ENCODE measurements at regions not wholly inside any gene's neighbourhood (a gene's known extent, or its start where the extent isn't known, plus 50 kb on each side); places are given as distances from the start of the nearest gene placed in this dataset.

- H3K4me1 ChIP-seq = no peaks in the 10 kb centered on the region
- no peak overlapping the region for H3K4me3 ChIP-seq
- no peaks in the 10 kb centered on the region for H3K36me3 ChIP-seq
- no peak for DNase-seq
- TF ChIP-seq CTCF (IDR thresholded peaks at IDR 0.05; ENCODE audit: borderline replicate concordance) = no peak
- intact Hi-C loops (cut with micrococcal nuclease) = no loop called here
- H3K27ac ChIP-seq (replicated peaks) = no peak overlapping the region
- no peaks in the 10 kb centered on the region for H3K27me3 ChIP-seq (ENCODE audit: low read depth)
- H3K9me3 ChIP-seq (replicated peaks) = no peaks in the 10 kb centered on the region
Measured at GRCh38 chr6:139695361-139695760, 320.9 kb upstream of the CITED2 start.

GRCh38 chr6:139693735-139694134 is 319.3 kb upstream of the CITED2 start:
- no peak overlapping the region for H3K27ac ChIP-seq (replicated peaks)
- H3K4me1 ChIP-seq = no peaks in the 10 kb centered on the region
- no peak overlapping the region for H3K4me3 ChIP-seq
- H3K27me3 ChIP-seq (ENCODE audit: low read depth) = no peaks in the 10 kb centered on the region
- no peak for DNase-seq
- no peaks in the 10 kb centered on the region for H3K36me3 ChIP-seq
- H3K9me3 ChIP-seq (replicated peaks) = no peaks in the 10 kb centered on the region
- intact Hi-C loops (cut with micrococcal nuclease) = no loop called here
- TF ChIP-seq CTCF (IDR thresholded peaks at IDR 0.05; ENCODE audit: borderline replicate concordance) = no peak

GRCh38 chr6:139690007-139690406 is 315.6 kb upstream of the CITED2 start:
- Histone ChIP-seq H3K27ac (replicated peaks) (no peak overlapping the region), H3K4me3 (no peak overlapping the region), H3K4me1 (no peaks in the 10 kb centered on the region), H3K27me3 (ENCODE audit: low read depth) (no peaks in the 10 kb centered on the region), H3K9me3 (replicated peaks) (no peaks in the 10 kb centered on the region), H3K36me3 (no peaks in the 10 kb centered on the region)
- DNase-seq = no peak
- intact Hi-C loops (cut with micrococcal nuclease) = no loop called here
- TF ChIP-seq CTCF (IDR thresholded peaks at IDR 0.05; ENCODE audit: borderline replicate concordance) = no peak

GRCh38 chr6:139687055-139687454 is 312.6 kb upstream of the CITED2 start:
- Histone ChIP-seq H3K27ac (replicated peaks) (no peak overlapping the region), H3K36me3 (no peaks in the 10 kb centered on the region), H3K4me3 (no peak overlapping the region), H3K27me3 (ENCODE audit: low read depth) (no peaks in the 10 kb centered on the region), H3K9me3 (replicated peaks) (no peaks in the 10 kb centered on the region), H3K4me1 (no peaks in the 10 kb centered on the region)
- no peak for TF ChIP-seq CTCF (IDR thresholded peaks at IDR 0.05; ENCODE audit: borderline replicate concordance)
- intact Hi-C loops (cut with micrococcal nuclease) = no loop called here
- no peak for DNase-seq

GRCh38 chr6:139686308-139686707 is 311.9 kb upstream of the CITED2 start:
- no peak for TF ChIP-seq CTCF (IDR thresholded peaks at IDR 0.05; ENCODE audit: borderline replicate concordance)
- intact Hi-C loops (cut with micrococcal nuclease) = no loop called here
- Histone ChIP-seq H3K4me3 (no peak overlapping the region), H3K36me3 (no peaks in the 10 kb centered on the region), H3K4me1 (no peaks in the 10 kb centered on the region), H3K9me3 (replicated peaks) (no peaks in the 10 kb centered on the region), H3K27me3 (ENCODE audit: low read depth) (no peaks in the 10 kb centered on the region), H3K27ac (replicated peaks) (no peak overlapping the region)
- DNase-seq = no peak

- intact Hi-C loops (cut with micrococcal nuclease) = no loop called here
- TF ChIP-seq CTCF (IDR thresholded peaks at IDR 0.05; ENCODE audit: borderline replicate concordance) = no peak
- no peaks in the 10 kb centered on the region for H3K4me1 ChIP-seq
- no peak for DNase-seq
- H3K4me3 ChIP-seq = no peak overlapping the region
- H3K27me3 ChIP-seq (ENCODE audit: low read depth) = no peaks in the 10 kb centered on the region
- H3K36me3 ChIP-seq = no peaks in the 10 kb centered on the region
- no peak overlapping the region for H3K27ac ChIP-seq (replicated peaks)
- H3K9me3 ChIP-seq (replicated peaks) = no peaks in the 10 kb centered on the region
Measured at GRCh38 chr6:139685009-139685408, 310.6 kb upstream of the CITED2 start.
